ENCODE measurements at regions not wholly inside any gene's neighbourhood (a gene's known extent, or its start where the extent isn't known, plus 50 kb on each side); places are given as distances from the start of the nearest gene placed in this dataset.

DNA sequence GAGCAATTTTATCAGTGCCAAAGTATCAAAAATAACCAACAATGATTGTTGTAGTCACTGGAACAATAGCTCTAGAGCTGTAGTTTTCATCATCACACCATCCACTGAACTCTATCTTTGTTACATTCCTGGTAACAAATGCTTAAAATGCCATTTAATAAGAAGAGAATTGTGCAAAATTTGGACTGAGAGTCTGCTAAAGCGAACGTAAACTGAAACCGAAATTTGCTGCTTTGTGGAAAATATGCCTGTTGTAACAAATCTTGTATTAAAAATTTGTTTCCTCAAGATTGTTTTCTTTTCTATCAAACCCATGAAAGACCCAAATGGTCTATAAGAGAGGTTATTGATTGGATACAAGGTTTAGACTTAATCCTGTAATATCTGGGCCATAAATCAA lies 109.3 kb upstream of the TECRL start:
- dilution Hi-C loops (cut with HindIII; ENCODE audit: low sequenced_read_pairs, unreplicated experiment), result no loop called here
- Histone ChIP-seq H2AK5ac (ENCODE audit: low read depth, low read length) (no peak overlapping the region), H2BK120ac (ENCODE audit: low read depth, low read length) (no peak overlapping the region), H3K4me3 (ENCODE audit: insufficient read depth, low read depth, low read length) (no peak overlapping the region), H3K27me3 (ENCODE audit: control insufficient read depth, insufficient read depth, low read length) (no peaks in the 10 kb centered on the region), H4K20me1 (ENCODE audit: insufficient read depth, low read length) (no peaks in the 10 kb centered on the region), H3K56ac (ENCODE audit: extremely low read depth, insufficient read depth, low read length) (no peak overlapping the region), H2AK9ac (replicated peaks; ENCODE audit: low read depth, low read length, poor library complexity) (no peak overlapping the region), H2BK15ac (ENCODE audit: low read depth, low read length) (no peak overlapping the region), H3K9ac (ENCODE audit: low read depth, low read length) (no peak overlapping the region), H3K9me3 (ENCODE audit: control insufficient read depth, insufficient read depth, low read length) (no peaks in the 10 kb centered on the region), H3K23ac (ENCODE audit: low read depth, low read length) (no peak overlapping the region), H4K91ac (ENCODE audit: insufficient read depth, low read depth, low read length) (no peak overlapping the region), H2AFZ (replicated peaks; ENCODE audit: low read length, poor library complexity) (no peak overlapping the region), H4K8ac (ENCODE audit: low read depth in 2 of 2, low read length in 2 of 2) (no peak overlapping the region), H3K9me1 (ENCODE audit: insufficient read depth, low read length) (no peaks in the 10 kb centered on the region), H4K5ac (ENCODE audit: low read depth, low read length) (no peak overlapping the region), H3K18ac (ENCODE audit: low read depth, low read length) (no peak overlapping the region), H3K4me1 (ENCODE audit: control insufficient read depth, insufficient read depth, low read length) (no peaks in the 10 kb centered on the region), H2BK5ac (ENCODE audit: low read depth, low read length, poor library complexity, severe bottlenecking) (no peak overlapping the region), H3K27ac (ENCODE audit: insufficient read depth, low read length) (no peak overlapping the region), H3K4ac (ENCODE audit: low read depth, low read length) (no peak overlapping the region), H3K79me1 (ENCODE audit: low read depth in 1 of 2, low read length in 2 of 2) (no peaks in the 10 kb centered on the region), H3K4me2 (ENCODE audit: low read depth, low read length) (no peak overlapping the region), H3K14ac (replicated peaks; ENCODE audit: low read depth, low read length) (no peak overlapping the region), H2BK20ac (ENCODE audit: low read depth, low read length) (no peak overlapping the region), H3K36me3 (ENCODE audit: control insufficient read depth, insufficient read depth, low read length) (no peaks in the 10 kb centered on the region)
- no TSS peak for BruUV-seq (replicated peaks)
- DNase-seq (no peak), ATAC-seq (ENCODE audit: low read depth) (no peak)
- WGBS, 2 experiments (ENCODE audit: extremely low coverage in 2 of 2, insufficient read length in 1 of 2), result no CpG with 5 or more reads among the region's 3 CpGs
- in situ Hi-C loops (cut with MboI; ENCODE audit: low sequenced_read_pairs), result no loop called here
- POLR2A ChIA-PET (ENCODE audit: unreplicated experiment), result no interaction called here
- intact Hi-C loops (cut with micrococcal nuclease), result no loop called here
- CTCF ChIA-PET, result no interaction called here
- no peak for TF ChIP-seq BHLHE40 (IDR thresholded peaks at IDR 0.05; ENCODE audit: low read depth, low read length)
- no peak for TF ChIP-seq MAZ (IDR thresholded peaks at IDR 0.05; ENCODE audit: borderline replicate concordance, low read depth, low read length)
- no peak for TF ChIP-seq POLR2A (IDR thresholded peaks at IDR 0.05; ENCODE audit: low read depth, low read length)
- TF ChIP-seq MXI1 (IDR thresholded peaks at IDR 0.05; ENCODE audit: borderline replicate concordance, low read depth, low read length), result no peak
- TF ChIP-seq SMC3 (IDR thresholded peaks at IDR 0.05; ENCODE audit: low read depth, low read length), result no peak
- TF ChIP-seq, protein P1, sequence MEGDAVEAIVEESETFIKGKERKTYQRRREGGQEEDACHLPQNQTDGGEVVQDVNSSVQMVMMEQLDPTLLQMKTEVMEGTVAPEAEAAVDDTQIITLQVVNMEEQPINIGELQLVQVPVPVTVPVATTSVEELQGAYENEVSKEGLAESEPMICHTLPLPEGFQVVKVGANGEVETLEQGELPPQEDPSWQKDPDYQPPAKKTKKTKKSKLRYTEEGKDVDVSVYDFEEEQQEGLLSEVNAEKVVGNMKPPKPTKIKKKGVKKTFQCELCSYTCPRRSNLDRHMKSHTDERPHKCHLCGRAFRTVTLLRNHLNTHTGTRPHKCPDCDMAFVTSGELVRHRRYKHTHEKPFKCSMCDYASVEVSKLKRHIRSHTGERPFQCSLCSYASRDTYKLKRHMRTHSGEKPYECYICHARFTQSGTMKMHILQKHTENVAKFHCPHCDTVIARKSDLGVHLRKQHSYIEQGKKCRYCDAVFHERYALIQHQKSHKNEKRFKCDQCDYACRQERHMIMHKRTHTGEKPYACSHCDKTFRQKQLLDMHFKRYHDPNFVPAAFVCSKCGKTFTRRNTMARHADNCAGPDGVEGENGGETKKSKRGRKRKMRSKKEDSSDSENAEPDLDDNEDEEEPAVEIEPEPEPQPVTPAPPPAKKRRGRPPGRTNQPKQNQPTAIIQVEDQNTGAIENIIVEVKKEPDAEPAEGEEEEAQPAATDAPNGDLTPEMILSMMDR (conservative IDR thresholded peaks at IDR 0.05; ENCODE audit: low read depth, low read length), result no peak
- no peak for TF ChIP-seq RFX5 (IDR thresholded peaks at IDR 0.05; ENCODE audit: low read depth, low read length)
- no peak for TF ChIP-seq RAD21 (IDR thresholded peaks at IDR 0.05; ENCODE audit: low read length)
- TF ChIP-seq CHD1 (IDR thresholded peaks at IDR 0.05; ENCODE audit: low read depth, low read length), result no peak
- no peak for TF ChIP-seq CEBPB (IDR thresholded peaks at IDR 0.05; ENCODE audit: low read depth, low read length)
- no peak for TF ChIP-seq FOS (IDR thresholded peaks at IDR 0.05; ENCODE audit: low read depth, low read length)
- no peak for TF ChIP-seq NFE2L2 (IDR thresholded peaks at IDR 0.05; ENCODE audit: low read depth, low read length)
- TF ChIP-seq, protein P2, sequence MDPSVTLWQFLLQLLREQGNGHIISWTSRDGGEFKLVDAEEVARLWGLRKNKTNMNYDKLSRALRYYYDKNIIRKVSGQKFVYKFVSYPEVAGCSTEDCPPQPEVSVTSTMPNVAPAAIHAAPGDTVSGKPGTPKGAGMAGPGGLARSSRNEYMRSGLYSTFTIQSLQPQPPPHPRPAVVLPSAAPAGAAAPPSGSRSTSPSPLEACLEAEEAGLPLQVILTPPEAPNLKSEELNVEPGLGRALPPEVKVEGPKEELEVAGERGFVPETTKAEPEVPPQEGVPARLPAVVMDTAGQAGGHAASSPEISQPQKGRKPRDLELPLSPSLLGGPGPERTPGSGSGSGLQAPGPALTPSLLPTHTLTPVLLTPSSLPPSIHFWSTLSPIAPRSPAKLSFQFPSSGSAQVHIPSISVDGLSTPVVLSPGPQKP (IDR thresholded peaks at IDR 0.05; ENCODE audit: borderline replicate concordance, low read depth, low read length), result no peak
- TF ChIP-seq RCOR1 (IDR thresholded peaks at IDR 0.05; ENCODE audit: insufficient replicate concordance, low read length), result no peak
- TF ChIP-seq, protein P3, sequence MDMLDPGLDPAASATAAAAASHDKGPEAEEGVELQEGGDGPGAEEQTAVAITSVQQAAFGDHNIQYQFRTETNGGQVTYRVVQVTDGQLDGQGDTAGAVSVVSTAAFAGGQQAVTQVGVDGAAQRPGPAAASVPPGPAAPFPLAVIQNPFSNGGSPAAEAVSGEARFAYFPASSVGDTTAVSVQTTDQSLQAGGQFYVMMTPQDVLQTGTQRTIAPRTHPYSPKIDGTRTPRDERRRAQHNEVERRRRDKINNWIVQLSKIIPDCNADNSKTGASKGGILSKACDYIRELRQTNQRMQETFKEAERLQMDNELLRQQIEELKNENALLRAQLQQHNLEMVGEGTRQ (IDR thresholded peaks at IDR 0.05; ENCODE audit: low read depth, low read length), result no peak
- no peak for TF ChIP-seq MAFK (IDR thresholded peaks at IDR 0.05; ENCODE audit: low read depth, low read length)

Measured in IMR-90 (cell line).